RWPE1 (cell line): ENCODE measurements at regions not wholly inside any gene's neighbourhood (a gene's known extent, or its start where the extent isn't known, plus 50 kb on each side); places are given as distances from the start of the nearest gene placed in this dataset.

Experiments
- CTCF ChIA-PET: fragments of 350-600 bp; sonication (Branson Sonifier 250); formaldehyde crosslinking; extraction: SDS; loops from one replicate; lab custom pipeline; 2021; lab: Yijun Ruan, JAX
- POLR2A ChIA-PET: fragments of 400-600 bp; formaldehyde crosslinking; extraction: SDS; loops from one replicate; lab custom pipeline; 2020; ENCODE audit warnings: antibody characterized with exemption; ENCODE audit not compliant: low non-redundant PET; lab: Yijun Ruan, JAX
- DNase-seq: peaks from one replicate; pipeline ENCODE4 v3.0.0; 2012; ENCODE audit warnings: low spot score
- H3K27ac ChIP-seq: fragments of 450-650 bp; 2 replicates; pipeline ENCODE4 v1.5.1; 2017
- TF ChIP-seq, protein P1 (sequence below): fragments of 450-650 bp; conservative IDR thresholded peaks from 2 replicates; pipeline ENCODE4 v1.5.1; 2017; ENCODE audit warnings: low read depth, mild to moderate bottlenecking

DNA sequence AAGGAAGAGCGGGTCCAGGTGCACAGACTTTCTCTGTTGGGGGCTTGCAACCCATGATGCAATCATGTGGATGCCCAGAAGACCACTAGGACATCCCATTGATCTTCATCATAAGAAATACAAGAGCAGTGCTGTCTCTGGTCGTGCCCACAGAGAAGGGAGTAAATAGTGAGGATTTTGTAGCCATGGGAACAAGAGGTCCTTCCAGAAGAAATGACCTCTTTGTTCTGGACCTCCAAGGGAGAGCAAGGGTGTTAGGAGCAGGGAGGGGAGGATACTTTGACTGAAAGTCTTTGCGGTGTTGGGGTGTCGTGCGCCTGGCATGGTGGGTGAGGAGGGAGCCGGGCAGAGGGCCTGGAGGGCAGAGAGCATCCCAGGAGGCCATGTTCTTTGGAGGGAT is 55.0 kb upstream of the EN2 start:
- ChIA-PET CTCF (no interaction called here), POLR2A (no interaction called here)
- TF ChIP-seq, protein P1, sequence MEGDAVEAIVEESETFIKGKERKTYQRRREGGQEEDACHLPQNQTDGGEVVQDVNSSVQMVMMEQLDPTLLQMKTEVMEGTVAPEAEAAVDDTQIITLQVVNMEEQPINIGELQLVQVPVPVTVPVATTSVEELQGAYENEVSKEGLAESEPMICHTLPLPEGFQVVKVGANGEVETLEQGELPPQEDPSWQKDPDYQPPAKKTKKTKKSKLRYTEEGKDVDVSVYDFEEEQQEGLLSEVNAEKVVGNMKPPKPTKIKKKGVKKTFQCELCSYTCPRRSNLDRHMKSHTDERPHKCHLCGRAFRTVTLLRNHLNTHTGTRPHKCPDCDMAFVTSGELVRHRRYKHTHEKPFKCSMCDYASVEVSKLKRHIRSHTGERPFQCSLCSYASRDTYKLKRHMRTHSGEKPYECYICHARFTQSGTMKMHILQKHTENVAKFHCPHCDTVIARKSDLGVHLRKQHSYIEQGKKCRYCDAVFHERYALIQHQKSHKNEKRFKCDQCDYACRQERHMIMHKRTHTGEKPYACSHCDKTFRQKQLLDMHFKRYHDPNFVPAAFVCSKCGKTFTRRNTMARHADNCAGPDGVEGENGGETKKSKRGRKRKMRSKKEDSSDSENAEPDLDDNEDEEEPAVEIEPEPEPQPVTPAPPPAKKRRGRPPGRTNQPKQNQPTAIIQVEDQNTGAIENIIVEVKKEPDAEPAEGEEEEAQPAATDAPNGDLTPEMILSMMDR = no peak
- DNase-seq = no peak
- H3K27ac ChIP-seq = no peak overlapping the region

DNA sequence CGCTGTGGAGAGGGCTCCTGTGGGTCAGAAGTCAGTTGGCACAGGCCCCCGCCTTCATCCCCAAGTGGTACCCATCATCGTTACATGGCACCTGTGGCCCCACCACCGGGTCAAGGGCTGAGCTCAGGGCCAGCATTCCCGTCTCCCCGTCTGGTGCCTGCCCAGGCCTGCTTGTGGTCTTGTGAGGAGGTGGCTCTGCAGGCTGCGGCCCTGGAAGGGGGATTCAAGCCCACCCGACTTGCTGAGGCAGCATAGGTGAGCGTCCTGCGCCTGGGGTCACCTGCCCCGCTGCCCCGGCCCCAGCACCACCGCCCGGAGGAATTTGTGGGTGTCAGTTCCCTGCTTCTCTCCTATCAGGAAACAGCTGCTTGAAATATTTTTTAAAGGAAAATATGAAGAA is 53.0 kb upstream of the EN2 start:
- no peak overlapping the region for H3K27ac ChIP-seq
- POLR2A ChIA-PET = no interaction called here
- TF ChIP-seq, protein P1 = no peak
- DNase-seq = no peak
- CTCF ChIA-PET = interaction anchor here (0.6 kb wide), 1 partner anchor 1371 kb away, joined by 3 read pairs; no protein-coding TSS in a partner anchor

DNA sequence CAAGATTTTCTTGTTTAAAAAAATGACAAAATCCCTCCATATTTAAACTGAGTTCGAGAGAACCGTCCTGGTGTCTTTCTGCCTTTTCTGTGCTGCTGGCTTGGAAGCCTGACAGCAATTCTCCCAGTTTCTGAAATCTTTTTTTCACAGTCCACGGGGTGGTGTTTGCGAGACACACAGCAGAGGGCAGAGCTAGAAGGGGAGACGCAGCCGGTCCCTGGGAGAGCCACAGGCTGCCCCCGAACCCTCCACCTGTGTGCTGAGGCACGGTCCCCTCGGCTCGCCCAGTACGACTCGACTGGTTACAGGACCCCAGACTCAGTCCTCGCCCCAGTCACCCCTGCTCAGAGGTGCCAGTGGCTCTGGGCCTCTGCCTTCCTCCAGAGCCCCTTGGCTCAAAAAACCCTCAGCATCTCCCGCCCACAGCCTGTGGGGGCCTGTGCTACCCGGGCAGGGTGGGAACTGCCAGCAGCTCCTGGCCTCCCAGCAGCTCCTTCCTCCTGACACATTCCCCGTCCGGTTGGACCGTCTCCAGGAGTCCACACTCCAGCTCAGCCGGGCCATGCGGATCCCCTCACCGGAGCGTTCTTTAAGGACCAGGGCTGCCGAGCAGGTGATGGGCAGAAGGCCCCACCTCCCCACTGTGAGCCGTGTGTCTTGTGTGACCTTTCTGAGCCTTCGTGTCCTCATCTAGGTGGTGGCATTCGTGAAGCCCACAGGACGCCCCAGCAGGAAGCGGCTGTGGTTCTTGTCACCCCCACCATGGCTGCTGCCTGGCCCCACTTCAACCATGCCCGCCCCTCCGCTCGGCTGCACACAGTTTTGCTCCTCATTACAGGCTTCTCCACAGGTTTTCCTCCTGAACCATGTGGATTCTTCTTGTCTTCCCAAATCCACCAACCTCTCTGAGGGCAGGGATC is 52.3 kb upstream of the EN2 start:
- CTCF ChIA-PET = interaction anchor here (0.6 kb wide), 1 partner anchor 1370 kb away, joined by 3 read pairs; no protein-coding TSS in a partner anchor
- no peak for DNase-seq
- H3K27ac ChIP-seq = no peak overlapping the region
- POLR2A ChIA-PET = no interaction called here
- TF ChIP-seq, protein P1 = no peak

DNA sequence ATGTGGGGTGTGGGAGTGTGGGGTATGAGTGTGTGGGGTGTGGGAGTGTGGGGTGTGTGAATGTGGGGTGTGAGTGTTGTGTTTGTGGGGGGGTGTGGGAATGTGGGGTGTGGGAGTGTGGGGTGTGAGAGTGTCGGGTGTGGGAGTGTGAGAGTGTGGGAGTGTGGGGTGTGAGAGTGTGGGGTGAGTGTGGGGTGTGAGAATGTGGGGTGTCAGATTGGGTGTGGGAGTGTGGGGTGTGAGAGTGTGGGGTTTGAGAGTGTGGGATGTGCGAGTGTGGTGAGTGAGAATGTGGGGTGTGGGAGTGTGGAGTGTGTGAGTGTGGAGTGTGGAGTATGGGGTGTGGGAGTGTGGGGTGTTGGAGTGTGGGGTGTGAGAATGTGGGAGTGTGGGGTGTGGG is 50.1 kb upstream of the EN2 start:
- CTCF ChIA-PET = no interaction called here
- TF ChIP-seq, protein P1 = no peak
- POLR2A ChIA-PET = no interaction called here
- no peak for DNase-seq
- H3K27ac ChIP-seq = no peak overlapping the region
